Left ventricle myocardium inferior (tissue), 1 donor: ENCODE measurements at regions not wholly inside any gene's neighbourhood (a gene's known extent, or its start where the extent isn't known, plus 50 kb on each side); places are given as distances from the start of the nearest gene placed in this dataset.

Experiments used
- DNase-seq: peaks from one replicate; pipeline ENCODE4 v3.0.0-alpha.2; 2020
- H3K27ac ChIP-seq: fragments of 200-600 bp; replicated peaks from 2 replicates; pipeline ENCODE4 v1.8.0; 2021
- H3K27me3 ChIP-seq: fragments of 200-600 bp; 2 replicates; pipeline ENCODE4 v1.8.0; 2021; ENCODE audit warnings: low read depth
- H3K36me3 ChIP-seq: fragments of 200-600 bp; 2 replicates; pipeline ENCODE4 v1.8.0; 2021
- H3K4me1 ChIP-seq: fragments of 200-600 bp; 2 replicates; pipeline ENCODE4 v1.8.0; 2021
- H3K4me3 ChIP-seq: fragments of 200-600 bp; 2 replicates; pipeline ENCODE4 v1.8.0; 2021; ENCODE audit warnings: mild to moderate bottlenecking, moderate library complexity
- H3K9me3 ChIP-seq: fragments of 200-600 bp; replicated peaks from 2 replicates; pipeline ENCODE4 v1.8.0; 2021
- intact Hi-C: fragments of 100-400 bp; cut with micrococcal nuclease; formaldehyde crosslinking; loops from one replicate; pipeline ENCODE4 v1.11.0; 2022
- TF ChIP-seq, protein P1 (sequence below): fragments of 200-600 bp; IDR thresholded peaks from 2 replicates; pipeline ENCODE4 v1.8.0; 2021; ENCODE audit warnings: antibody characterized with exemption, mild to moderate bottlenecking, borderline replicate concordance
- donor health status: DM: no; HTN: yes; CAD: no; lungs with severe emphysema.

DNA sequence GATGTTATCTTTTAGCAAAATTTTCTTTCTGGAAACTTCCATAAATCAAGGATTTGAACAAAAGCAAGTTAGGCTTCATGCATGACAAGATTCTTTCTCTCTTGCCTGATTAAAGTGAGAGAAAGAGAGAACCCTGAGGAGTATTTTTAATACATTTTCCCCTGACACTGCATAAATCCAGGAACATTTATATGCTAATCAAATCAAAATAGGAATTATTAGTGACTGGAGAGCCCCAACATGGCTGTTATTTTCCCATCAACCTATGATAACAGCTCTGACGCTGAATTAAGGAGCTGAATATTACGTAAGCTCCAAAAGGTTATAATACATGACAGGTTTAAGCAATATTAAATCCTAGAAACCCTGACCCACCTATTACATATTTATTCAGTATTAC is 930.2 kb upstream of the PIK3C3 start:
- TF ChIP-seq, protein P1, sequence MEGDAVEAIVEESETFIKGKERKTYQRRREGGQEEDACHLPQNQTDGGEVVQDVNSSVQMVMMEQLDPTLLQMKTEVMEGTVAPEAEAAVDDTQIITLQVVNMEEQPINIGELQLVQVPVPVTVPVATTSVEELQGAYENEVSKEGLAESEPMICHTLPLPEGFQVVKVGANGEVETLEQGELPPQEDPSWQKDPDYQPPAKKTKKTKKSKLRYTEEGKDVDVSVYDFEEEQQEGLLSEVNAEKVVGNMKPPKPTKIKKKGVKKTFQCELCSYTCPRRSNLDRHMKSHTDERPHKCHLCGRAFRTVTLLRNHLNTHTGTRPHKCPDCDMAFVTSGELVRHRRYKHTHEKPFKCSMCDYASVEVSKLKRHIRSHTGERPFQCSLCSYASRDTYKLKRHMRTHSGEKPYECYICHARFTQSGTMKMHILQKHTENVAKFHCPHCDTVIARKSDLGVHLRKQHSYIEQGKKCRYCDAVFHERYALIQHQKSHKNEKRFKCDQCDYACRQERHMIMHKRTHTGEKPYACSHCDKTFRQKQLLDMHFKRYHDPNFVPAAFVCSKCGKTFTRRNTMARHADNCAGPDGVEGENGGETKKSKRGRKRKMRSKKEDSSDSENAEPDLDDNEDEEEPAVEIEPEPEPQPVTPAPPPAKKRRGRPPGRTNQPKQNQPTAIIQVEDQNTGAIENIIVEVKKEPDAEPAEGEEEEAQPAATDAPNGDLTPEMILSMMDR: no peak
- Histone ChIP-seq H3K9me3 (no peaks in the 10 kb centered on the region), H3K36me3 (no peaks in the 10 kb centered on the region), H3K27me3 (no peaks in the 10 kb centered on the region), H3K4me3 (no peak overlapping the region), H3K4me1 (no peaks in the 10 kb centered on the region), H3K27ac (no peak overlapping the region)
- DNase-seq: no peak
- intact Hi-C loops: no loop called here

- DNase-seq: no peak
- Histone ChIP-seq H3K4me1 (no peaks in the 10 kb centered on the region), H3K36me3 (no peaks in the 10 kb centered on the region), H3K27ac (no peak overlapping the region), H3K27me3 (no peaks in the 10 kb centered on the region), H3K9me3 (peaks cover 21% of the 10 kb centered on the region), H3K4me3 (no peak overlapping the region)
- intact Hi-C loops: no loop called here
- TF ChIP-seq, protein P1: no peak
Measured at GRCh38 chr18:41022484-41022883, 932.5 kb upstream of the PIK3C3 start.

GRCh38 chr18:41021089-41021488 is 933.9 kb upstream of the PIK3C3 start:
- Histone ChIP-seq H3K9me3 (peaks cover 26% of the 10 kb centered on the region), H3K4me1 (no peaks in the 10 kb centered on the region), H3K4me3 (no peak overlapping the region), H3K27me3 (no peaks in the 10 kb centered on the region), H3K36me3 (no peaks in the 10 kb centered on the region), H3K27ac (no peak overlapping the region)
- TF ChIP-seq, protein P1: no peak
- intact Hi-C loops: no loop called here
- no peak for DNase-seq

DNA sequence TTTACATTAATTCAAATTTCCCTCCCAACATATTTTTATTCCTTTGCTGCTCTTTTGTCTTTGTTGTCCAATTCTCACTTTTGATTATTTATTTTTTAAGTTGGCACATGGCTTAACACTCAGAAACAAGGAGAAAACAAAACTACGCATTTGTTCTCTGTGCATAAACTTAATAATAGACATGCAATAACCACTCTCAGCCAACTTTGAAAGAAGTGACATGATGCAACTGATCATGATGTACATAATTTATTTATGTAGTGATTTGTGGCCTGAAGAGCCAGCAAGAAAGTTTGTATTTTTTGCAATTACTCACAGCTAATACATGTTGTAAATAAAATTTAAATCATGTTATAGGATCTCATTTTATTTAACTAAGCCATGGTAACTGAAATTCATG is 942.8 kb upstream of the PIK3C3 start:
- no peaks in the 10 kb centered on the region for H3K4me1 ChIP-seq
- TF ChIP-seq, protein P1: no peak
- no peaks in the 10 kb centered on the region for H3K27me3 ChIP-seq
- no peak overlapping the region for H3K4me3 ChIP-seq
- no peak overlapping the region for H3K27ac ChIP-seq
- intact Hi-C loops: no loop called here
- DNase-seq: no peak
- peaks cover 15% of the 10 kb centered on the region for H3K9me3 ChIP-seq
- H3K36me3 ChIP-seq: no peaks in the 10 kb centered on the region

DNA sequence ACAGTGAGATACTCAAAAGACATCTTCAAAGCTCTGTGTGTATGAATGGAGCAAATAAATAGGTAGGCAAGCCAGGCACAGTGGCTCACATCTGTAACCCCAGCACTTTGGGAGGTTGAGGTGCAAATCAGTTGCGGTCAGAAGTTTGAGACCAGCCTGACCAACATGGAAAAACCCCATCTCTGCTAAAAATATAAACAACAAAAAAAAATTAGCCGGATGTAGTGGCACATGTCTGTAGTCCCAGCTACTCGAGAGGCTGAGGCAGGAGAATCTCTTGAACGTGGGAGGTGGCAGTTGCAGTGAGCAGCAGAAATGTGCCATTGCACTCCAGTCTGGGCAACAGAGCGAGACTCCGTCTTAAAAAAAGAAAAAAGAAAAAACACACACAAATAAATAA is 945.1 kb upstream of the PIK3C3 start:
- H3K9me3 ChIP-seq: peaks cover 6% of the 10 kb centered on the region
- TF ChIP-seq, protein P1: no peak
- H3K36me3 ChIP-seq: no peaks in the 10 kb centered on the region
- no peak overlapping the region for H3K4me3 ChIP-seq
- no peak overlapping the region for H3K27ac ChIP-seq
- H3K4me1 ChIP-seq: no peaks in the 10 kb centered on the region
- DNase-seq: no peak
- intact Hi-C loops: no loop called here
- no peaks in the 10 kb centered on the region for H3K27me3 ChIP-seq

DNA sequence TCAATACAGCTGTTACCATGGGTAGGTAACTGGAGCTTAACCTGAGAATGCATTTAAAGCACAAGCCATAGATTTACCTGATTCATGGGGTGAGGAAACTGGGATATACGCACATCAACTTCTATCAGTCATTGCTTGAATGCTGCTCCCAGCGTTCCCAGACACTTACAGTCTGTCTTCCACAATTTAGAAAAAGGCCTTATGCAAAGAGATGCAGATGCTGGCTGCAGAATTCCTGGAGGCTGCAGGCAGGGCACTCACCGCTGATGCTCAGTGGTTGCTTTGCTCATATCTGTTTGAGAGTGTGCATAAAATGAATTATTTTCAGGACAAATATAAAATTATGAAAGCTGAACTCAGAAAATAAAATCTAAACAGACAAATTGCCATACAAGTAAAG is 950.7 kb upstream of the PIK3C3 start:
- intact Hi-C loops: no loop called here
- no peaks in the 10 kb centered on the region for H3K9me3 ChIP-seq
- H3K4me1 ChIP-seq: no peaks in the 10 kb centered on the region
- TF ChIP-seq, protein P1: no peak
- H3K27me3 ChIP-seq: no peaks in the 10 kb centered on the region
- no peak overlapping the region for H3K4me3 ChIP-seq
- no peak overlapping the region for H3K27ac ChIP-seq
- DNase-seq: no peak
- no peaks in the 10 kb centered on the region for H3K36me3 ChIP-seq
